Keratinocyte (primary cell): ENCODE measurements at regions not wholly inside any gene's neighbourhood (a gene's known extent, or its start where the extent isn't known, plus 50 kb on each side); places are given as distances from the start of the nearest gene placed in this dataset.

Experiments used
- EZH2 ChIP-seq: IDR thresholded peaks from one replicate; pipeline ENCODE4 v1.6.1; 2012; ENCODE audit warnings: inconsistent platforms, mild to moderate bottlenecking, low read length, moderate library complexity
- TF ChIP-seq, protein P1 (sequence below), 3 experiments: IDR thresholded peaks in 1 of 3; conservative IDR thresholded peaks in 1 of 3; optimal IDR thresholded peaks in 1 of 3; 2 replicates in 2 of 3; 3 replicates in 1 of 3; pipeline versions ENCODE3 to v1.5.1; 2011; ENCODE audit warnings: low read length in 3 of 3, mild to moderate bottlenecking in 3 of 3, moderate library complexity in 2 of 3, control low read depth in 1 of 3, inconsistent platforms in 1 of 3; ENCODE audit not compliant: insufficient read depth in 2 of 3; ENCODE audit errors: extremely low read depth in 1 of 3

DNA sequence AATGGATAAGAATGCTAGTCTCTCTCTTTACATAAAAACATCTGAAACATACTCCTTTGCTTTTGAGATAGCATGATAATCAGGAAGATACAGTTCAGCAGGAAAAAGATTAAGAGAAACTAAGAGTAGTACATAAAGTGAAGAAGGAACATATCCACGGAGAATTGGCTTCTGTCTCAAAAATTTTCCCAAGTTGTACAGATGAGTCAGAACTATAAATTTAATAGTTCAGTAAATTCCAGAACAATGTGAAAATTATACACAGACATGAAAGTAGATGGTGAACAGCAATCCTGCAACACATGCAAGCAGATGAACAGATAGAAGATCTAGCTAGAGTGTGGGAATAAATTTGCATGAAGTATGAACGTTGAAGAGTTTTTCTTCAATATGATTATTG lies 691.4 kb upstream of the RIOK2 start:
- TF ChIP-seq, protein P1, sequence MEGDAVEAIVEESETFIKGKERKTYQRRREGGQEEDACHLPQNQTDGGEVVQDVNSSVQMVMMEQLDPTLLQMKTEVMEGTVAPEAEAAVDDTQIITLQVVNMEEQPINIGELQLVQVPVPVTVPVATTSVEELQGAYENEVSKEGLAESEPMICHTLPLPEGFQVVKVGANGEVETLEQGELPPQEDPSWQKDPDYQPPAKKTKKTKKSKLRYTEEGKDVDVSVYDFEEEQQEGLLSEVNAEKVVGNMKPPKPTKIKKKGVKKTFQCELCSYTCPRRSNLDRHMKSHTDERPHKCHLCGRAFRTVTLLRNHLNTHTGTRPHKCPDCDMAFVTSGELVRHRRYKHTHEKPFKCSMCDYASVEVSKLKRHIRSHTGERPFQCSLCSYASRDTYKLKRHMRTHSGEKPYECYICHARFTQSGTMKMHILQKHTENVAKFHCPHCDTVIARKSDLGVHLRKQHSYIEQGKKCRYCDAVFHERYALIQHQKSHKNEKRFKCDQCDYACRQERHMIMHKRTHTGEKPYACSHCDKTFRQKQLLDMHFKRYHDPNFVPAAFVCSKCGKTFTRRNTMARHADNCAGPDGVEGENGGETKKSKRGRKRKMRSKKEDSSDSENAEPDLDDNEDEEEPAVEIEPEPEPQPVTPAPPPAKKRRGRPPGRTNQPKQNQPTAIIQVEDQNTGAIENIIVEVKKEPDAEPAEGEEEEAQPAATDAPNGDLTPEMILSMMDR (optimal IDR thresholded peaks at IDR 0.05 in 1 of 3, IDR thresholded peaks at IDR 0.05 in 1 of 3, conservative IDR thresholded peaks at IDR 0.05 in 1 of 3; ENCODE audit: extremely low read depth in 1 of 3, insufficient read depth in 2 of 3, low read length in 3 of 3) = no peak
- no peak for TF ChIP-seq EZH2
